ENCODE measurements at regions not wholly inside any gene's neighbourhood (a gene's known extent, or its start where the extent isn't known, plus 50 kb on each side); places are given as distances from the start of the nearest gene placed in this dataset.

GRCh38 chr10:110368556-110368955 is 63.8 kb upstream of the SMNDC1 start:
- TF ChIP-seq POLR2A (IDR thresholded peaks at IDR 0.05; ENCODE audit: low read length) (no peak), GATA1 (IDR thresholded peaks at IDR 0.05; ENCODE audit: low read depth, low read length) (no peak)

All from erythroblast (primary cell).